GM19452 (cell line): ENCODE measurements at regions not wholly inside any gene's neighbourhood (a gene's known extent, or its start where the extent isn't known, plus 50 kb on each side); places are given as distances from the start of the nearest gene placed in this dataset.
"Not testable (repeated sequence)": the region's sequence is repeated elsewhere in the genome, so short reads cannot be mapped to it uniquely, and the experiment has no call there.

Experiments used
- ATAC-seq: cut with Tn5 transposase; IDR thresholded peaks from one replicate; pipeline ENCODE4 v1.9.1; 2021; ENCODE audit not compliant: unreplicated experiment

DNA sequence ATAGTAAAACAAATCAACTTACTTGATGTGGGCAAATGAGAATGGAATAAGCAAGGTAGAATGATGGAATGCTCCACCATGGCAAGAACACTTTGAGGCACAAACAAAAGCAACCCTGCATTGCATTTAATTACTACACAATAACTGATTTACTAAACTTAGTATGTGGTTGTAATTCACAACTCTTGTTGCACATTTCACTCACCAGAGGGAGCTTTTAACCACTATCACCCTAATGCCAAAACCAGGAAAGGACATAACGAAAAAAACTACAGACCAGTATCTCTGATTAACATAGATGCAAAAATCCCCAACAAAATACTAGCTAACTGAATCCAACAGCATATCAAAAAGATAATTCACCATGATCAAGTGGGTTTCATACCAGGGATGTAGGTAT, 659.8 kb downstream of the CPS1 start:
- no peak for ATAC-seq

DNA sequence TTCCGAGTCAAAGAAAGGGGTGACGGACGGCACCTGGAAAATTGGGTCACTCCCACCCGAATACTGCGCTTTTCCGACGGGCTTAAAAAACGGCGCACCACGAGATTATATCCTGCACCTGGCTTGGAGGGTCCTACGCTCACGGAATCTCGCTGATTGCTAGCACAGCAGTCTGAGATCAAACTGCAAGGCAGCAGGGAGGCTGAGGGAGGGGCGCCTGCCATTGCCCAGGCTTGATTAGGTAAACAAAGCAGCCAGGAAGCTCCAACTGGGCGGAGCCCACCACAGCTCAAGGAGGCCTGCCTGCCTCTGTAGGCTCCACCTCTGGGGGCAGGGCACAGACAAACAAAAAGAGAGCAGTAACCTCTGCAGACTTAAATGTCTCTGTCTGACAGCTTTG, 663.1 kb downstream of the CPS1 start:
- ATAC-seq = not testable (repeated sequence)

DNA sequence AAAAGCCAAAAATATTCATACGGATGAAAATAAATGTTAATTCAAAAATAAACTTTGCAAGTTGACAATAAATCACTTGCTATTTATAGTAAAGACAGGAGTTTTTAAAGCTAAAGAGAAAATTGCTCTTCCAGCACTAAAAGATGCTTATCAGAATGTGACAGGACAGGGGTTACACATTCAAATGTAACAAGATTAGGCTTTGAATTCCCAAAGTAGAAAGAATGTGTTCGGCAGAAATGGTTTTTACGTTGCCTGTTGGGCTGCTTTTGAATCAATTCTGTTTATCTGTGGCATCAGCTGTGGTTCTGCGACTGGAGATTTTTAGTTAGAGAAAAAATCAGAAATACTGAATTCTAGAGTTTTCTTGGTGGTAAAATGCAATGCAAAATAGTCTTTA, 669.4 kb downstream of the CPS1 start:
- ATAC-seq = no peak

DNA sequence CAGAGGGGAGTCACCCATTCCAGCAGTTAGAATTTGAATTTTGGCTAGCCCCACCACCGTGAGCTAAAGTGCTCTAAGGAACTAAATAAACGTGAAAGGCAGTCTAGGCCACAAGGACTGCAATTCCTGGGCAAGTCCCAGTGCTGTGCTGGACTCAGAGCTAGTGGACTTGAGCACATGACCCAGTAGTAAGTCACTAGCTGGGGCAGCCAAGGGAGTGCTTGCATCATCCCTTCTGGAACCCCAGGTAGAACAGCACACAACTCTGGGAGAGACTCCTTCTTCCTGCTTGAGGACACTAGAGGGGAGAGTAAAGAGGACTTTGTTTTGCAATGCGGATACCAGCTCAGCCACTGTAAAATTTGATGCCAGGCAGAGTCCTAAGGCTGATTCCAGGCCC, 672.2 kb downstream of the CPS1 start:
- ATAC-seq = no peak

DNA sequence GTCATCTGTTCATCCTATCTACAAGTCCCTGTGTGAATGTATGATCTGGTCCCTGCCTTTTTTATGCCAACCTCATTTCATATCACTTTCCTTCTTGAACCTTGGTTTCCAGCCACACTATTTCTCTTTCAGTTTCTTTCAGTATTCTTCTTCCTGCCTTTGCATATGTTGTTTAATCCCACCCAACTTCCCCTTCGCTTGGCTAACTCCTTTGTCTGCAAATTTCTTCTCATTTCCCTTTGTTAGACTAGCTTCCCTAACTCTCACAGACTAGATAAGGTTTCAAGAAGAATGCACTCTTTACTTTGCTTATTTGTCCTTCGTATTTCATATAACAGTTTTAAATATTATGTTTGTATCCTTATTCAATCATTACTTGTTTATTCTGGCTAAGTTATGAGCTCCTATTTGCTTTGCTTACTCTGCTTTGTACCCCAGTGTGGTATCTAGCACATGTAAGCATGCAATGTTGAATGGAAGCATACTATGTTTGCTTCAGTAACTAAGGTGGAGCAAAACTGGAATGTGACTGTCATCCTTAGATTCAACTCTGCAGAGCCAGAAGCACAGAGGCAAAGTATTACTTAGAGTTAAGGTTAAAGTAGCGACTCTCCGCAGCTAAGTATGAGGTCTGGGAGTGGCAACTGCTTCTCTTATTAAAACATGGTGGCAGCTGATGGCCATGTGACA, 681.3 kb downstream of the CPS1 start:
- no peak for ATAC-seq

DNA sequence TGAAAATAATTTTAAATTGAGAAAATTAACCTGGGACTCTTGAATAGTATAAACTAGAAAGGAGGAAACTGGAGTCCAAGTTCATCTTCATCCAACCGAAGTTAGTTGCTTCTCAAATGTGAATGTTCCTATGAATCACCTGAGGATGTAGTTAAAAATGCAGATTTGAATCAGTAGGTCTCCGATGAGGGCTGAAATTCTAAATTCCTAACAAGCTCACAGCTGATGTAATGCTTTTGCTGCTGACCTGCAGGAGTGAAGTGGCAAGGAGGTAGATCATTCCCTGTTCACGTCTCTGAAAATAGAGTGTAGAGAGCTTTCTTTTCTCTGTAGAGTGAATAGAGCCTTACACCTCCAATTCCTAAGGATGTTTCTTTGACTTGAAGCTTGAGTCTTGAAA, 685.5 kb downstream of the CPS1 start:
- ATAC-seq = no peak

DNA sequence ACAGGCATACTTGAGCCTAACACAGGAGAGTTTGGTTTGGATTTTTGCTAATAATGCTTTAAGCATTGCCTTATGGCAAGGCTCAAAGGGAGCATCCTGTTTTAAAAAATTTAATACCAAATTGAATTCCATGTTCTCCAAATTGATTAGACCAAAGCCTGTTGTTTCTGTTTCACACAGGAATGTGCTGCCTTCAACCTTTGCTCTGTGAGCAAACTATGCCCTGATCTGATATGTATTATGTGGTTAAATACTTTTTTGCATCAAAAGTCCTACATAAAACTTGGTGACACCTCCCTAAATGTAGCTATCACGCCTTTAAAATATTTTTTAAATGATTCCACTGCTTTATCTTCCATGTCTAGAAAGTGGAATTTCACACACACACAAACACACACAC, 691.4 kb downstream of the CPS1 start:
- no peak for ATAC-seq

DNA sequence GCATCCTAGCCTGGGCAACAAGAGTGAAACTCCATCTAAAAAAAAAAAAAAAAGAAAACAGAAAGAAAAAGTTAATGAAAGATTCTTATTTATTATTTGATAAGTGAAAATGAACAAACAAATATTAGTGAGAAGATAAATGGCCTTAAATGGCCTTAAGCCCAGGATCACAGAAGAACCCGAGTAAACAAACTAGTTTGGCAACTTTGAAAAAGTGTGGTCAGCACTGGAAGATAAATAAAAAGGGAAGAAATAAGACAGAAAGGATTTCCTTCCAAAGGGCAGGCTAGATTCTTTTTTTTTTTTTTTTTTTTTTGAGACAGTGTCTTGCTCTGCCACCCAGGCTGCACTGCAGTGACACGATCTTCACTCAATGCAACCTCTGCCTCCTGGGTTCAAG, 692.4 kb downstream of the CPS1 start:
- ATAC-seq = no peak

DNA sequence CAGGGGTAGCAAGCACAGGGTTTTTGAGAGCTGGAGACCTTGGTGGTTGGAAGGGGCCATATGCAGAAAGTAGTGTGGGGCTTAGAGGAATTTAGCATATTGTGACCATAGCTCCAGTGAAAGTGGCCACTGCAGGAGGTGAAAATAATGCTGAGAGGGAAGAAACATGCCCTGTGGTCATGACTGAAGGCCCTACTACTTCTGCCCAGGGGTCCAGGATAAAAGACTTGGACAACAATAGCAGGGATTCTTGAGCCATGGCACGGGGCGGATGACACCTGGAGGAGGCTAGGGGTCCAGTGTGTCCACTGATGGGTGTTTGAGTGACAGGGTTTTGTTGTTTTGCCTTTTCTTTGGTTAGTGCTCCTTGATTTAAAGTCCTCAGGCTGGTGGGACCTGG, 694.6 kb downstream of the CPS1 start:
- no peak for ATAC-seq

DNA sequence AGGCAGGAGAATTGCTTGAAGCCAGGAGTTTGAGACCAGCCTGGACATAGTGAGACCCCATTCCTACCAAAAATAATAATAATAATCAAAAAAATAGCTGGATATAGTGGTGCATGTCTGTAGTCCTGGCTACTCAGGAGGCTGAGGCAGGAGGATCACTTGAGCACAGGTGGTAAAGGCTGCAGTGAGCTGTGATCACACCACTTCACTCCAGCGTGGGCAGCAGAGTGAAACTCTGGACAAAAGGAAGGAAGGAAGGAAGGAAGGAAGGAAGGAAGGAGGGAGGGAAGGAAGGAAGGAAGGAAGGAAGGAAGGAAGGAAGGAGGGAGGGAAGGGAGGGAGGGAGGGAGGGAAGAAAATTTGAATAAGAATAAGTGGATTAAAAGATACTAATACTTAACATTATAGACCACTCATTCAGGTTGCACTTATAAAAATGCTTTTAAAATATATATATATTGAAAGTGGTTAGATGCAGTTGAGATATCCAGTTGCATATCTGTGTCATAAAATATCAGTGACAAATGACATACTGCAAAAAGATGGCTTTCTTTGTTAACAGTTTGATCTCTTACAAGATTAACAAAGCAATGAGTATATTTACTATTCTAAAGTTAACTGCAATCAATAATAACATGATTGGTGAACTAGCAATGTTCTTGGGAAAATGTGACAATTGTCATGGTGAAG, 702.4 kb downstream of the CPS1 start:
- no peak for ATAC-seq

DNA sequence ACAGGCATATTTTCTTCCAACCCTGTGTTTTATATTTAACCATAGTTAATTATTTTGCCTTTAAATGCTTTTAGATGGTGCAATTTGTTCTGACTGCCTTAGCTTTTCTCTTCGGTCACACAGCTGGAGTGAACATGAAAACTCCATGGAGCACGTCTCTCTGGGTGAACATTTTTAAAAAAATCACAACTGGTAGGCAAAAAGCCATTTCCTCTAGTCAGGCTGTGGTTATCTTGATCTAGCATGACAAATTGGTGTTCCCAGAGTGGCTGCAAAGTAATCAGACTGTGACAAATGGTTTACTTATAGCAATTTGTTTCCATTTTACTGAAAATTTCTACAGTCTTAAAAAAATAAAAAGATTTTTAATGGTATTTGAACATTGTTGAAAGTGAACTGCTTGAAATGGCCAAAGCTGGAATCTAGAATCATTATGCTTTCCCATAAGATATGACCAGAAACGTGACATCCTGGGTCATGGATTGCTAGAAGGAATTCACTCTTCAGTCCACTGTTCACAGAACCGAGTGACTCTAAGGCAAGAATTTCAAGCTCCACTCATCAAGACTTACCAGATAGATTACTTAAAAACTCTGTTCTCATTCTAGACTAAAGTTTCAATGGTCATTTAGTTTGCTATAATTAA, 703.6 kb downstream of the CPS1 start:
- ATAC-seq = no peak

DNA sequence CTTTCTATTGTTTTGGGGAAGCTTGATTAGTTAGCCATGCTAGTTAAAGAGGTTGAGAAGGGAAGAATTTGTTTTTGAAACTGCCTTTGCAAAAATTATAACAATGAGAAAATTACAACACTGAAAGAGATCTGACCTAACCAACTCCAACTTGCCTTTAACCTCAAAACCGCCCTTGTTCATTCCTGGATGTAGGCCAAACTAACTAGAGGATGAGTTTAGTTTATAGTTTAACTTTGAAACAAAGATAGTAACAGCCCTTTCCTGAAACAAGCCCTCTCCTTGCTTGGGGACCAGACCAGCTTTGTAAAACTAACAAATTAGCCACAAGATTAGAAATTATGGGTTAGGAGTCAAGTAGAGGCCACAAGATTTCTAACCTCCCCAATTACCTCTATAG, 713.9 kb downstream of the CPS1 start:
- no peak for ATAC-seq

DNA sequence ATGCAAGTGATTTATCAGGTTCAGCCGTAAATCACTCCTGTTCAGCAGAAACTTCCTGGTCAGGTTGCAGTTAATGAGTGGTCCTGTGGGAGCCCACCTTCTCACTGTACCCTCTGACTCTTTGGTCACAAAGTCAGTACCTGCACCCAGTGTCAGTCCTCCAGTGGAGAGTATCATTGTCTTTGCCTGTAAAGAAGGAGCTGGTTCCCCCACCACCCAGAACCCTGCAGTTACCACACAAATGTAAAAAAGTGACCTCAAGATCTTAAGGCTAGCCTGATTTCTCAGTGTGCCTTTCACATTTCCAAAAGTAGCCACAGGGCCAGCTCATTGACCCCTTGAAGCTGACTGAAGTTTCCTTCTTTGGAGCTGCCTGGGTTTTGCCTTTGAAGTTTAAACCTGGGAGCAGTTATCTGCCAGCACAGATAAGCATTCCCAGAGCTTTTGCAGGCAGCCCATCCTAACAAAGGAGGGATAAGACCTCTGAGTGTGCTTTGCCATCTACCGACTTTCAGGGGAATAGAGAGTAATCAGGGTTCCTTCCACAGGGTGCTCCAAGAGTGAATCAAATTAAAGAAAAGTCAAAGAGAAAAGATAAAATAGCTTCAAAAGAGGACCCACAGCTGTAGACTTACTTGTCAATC, 725.2 kb downstream of the CPS1 start:
- no peak for ATAC-seq

DNA sequence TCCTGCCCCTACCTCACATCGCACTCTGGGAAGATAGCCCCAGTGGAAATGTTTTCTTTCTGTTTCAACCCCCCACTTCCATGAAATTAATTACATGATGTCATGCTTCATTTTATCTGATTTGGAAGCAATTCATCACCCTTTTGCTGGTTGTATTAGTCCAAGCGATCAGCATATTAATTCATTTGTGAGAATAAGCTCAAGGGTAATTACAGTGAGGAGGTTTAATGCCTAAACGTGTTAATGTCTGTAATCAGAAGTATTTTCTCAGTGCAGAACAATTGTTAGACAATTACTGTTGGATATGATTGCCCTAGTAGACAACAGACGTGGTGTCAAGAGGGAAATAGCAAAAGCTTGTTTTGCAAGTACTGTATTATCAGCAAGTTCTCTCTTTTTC, 746.3 kb downstream of the CPS1 start:
- no peak for ATAC-seq

DNA sequence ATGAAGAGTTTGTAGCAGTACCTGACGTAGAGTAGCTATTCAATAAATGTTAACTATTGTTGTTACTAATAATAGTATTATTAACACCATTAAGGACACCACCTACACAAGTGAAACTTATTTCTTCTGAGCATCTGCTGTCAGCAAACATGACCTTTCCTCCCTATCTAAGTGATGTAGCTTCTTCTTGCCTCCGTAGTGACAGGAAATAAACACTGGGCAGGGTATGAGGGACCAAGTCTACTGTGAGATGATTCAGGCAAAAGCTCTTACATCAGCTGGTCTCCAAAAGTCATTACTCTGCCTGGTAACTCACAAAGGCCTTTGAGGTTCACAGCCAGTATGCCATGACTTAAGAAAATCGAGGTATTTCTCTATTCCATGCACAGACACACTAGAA, 750.5 kb downstream of the CPS1 start:
- no peak for ATAC-seq
